NCI-H82 treated with DMSO at 0.1 percent for 48 hours (cell line): ENCODE measurements at regions not wholly inside any gene's neighbourhood (a gene's known extent, or its start where the extent isn't known, plus 50 kb on each side); places are given as distances from the start of the nearest gene placed in this dataset.

Source experiments
- DNase-seq: peaks from one replicate; lab custom pipeline; 2025; ENCODE audit not compliant: unreplicated experiment; lab: John Stamatoyannopoulos, UW

DNA sequence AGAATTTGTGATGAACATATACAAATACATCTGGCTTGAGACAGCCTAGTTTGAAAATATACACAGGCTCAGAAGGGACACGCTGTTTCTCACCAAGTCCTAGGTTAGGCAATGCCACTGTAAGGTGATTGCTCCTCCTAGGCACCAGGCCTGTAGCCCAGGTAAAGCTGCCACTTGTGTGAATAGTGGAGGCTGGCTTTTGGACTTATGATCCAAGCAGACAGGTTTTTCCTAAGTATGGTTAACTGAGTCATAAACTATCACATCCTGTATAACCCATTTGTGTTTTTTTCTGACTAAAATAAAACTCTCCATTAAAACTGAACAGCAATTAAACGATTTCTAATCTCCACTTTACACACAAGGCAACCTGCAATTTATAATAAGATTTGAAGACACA lies 81.0 kb downstream of the SEMA4F start:
- no peak for DNase-seq

DNA sequence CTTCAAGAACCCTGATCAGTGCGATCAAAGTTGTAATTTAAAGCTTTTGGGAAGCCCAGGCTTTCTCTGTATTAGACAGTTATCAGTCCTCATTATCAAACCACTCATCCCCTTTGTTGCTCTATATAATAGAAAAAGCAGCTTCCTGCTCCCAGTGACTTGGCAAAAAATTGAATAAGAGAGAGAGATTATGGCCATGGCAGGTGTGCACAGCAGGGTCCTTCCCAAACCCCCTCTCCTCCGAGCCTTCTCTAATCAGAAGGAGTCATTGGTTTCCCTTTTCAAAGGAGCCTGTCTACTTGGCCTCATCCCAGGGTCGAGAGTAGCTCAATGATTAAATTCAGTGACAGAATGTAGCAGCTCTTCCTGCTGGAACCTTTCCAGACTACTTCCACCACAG lies 81.5 kb downstream of the SEMA4F start:
- DNase-seq = no peak

DNA sequence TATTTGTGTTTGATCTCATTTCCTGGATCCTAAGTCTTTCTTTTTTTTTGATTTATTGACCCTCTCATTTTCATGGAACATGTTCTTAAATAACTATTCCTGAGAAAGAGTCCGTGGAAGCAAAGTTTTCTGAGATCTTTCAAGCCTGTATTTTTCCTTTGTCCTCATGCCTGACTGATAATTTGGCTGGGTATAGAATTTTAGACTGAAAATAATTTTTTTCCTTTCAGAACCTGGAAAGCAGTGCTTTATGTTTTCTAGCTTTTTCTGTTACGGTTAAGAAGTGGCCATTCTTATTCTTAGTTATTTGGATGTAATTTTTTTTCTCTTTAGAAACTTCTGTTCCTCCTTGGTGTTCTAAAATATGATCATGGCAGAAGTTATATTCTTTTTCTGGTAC lies 82.5 kb downstream of the SEMA4F start:
- no peak for DNase-seq

DNA sequence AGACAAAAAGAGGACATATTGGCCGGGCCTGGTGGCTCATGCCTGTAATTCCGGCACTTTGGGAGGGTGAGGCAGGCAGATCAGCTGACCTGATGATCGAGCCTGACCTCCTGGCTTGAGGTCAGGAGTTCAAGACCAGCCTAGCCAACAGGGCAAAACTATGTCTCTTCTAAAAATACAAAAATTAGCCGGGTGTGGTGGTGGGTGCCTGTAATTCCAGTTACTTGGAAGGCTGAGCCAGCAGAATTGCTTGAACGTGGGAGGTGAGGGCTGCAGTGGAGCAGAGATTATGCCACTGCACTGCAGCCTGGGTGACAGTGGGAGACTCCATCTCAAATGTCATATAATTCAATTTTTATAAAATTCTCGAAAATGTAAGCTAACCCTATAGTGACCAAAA lies 84.5 kb downstream of the SEMA4F start:
- no peak for DNase-seq

DNA sequence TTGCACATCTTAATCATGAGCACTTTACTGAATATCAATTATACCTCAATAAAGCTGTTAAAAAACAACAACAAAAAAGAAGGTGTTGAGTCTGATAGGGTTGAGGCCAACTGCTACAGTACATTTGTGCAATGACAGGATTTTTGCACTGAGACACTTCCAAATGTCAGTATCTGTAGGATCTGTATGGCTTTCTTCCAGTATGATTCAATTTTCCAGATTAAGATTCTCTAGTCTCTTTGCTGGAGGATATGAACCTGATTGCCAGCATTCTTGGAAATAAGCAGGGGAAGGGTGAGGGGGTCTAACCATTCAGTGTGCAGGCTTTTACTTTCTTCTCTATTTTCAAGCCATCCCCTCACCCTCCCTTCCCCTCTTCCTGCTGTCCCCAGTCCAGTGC lies 85.1 kb downstream of the SEMA4F start:
- no peak for DNase-seq

DNA sequence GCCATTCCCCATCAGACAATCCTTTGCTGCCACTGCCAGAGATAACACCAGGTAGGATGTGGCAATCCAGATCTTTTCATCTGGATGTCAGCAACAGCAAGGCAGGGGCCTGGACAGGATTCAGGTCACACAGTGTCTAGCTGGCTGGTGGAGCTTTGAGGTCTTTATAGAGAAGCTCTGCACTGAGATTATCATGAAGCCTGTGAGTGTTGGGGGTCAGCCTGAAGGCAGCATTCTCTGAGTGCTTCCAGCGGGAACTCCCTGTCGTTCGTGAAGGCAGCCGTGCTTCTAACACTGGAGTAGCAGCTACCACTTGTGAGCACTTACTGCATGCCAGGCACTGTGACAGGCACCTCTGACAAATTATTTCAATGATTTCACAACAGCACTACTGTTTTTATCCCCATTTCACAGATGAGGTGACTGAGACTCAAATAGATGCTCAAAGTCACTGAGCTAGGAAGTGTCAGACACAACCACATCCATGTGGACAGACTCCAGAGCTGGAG lies 85.7 kb downstream of the SEMA4F start:
- peak; percentile 27 for DNase-seq

DNA sequence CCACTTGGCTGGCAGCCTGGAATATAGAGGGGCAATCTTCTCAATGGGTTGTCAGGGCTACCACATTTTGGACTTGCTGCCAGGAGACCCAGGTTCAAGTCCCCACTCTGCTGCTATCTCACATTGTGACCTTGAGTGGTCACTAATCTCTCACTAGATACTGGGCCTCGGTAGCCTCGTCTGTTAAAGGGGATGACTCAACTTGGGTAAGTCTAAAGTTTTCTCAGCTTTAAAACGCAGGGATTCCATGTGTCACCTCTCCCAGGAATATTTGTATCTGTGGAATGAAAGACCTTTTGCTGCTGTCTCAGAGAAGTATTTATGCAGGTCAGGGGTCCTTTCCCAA lies 86.3 kb downstream of the SEMA4F start:
- DNase-seq = no peak

DNA sequence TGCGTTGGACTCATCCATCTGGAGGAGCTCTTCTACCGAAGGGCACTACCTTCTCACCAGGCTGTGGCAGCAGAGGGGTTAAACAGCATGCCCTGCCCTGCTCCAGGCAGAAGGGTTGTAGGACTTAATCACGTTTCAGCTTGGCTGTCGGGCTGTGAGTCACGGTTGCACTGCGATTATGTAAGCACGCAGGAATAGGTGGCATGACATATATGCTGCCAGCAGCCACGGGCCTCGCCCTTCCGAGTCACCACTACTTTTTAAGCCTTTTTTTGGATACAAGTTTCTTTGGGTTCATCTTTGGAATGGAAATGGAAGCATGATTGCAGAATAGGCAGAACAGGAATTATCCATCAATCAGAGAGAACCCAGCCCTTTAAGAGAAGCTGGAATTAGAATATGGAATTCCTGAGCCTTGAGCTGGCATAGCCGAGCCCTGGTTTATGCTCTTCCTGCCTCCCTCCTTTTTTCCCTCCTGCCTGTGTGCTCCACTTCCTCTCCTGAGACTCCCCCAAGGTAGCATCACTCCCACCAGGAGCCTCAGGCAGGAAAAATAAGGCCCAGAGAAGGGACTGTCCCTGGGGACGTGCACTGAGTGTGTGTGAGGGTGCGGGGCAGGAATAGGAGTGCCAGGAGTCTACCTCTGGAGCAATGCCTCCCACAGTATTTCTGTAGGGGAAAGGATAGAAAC lies 86.8 kb downstream of the SEMA4F start:
- peak; percentile 77 for DNase-seq

DNA sequence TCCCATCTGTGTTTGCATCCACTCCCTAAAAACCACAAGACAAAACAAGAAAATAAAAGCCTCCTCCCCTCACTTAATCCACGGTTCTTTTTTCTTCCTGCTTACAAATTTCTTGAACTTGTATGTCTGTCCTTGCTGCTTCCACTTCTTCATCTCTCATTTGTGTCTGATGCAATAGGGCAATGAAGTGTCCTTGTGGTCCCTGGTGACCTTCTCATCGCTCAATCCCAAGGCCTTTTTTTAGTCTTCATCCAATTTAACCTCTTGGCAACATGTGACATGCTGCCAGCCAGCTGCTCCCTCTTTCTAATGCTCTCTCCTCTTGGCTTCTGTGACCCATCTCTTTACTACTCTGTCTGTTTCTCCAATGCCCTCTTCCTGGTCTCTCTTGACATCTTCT lies 87.6 kb downstream of the SEMA4F start:
- DNase-seq = peak; percentile 99

DNA sequence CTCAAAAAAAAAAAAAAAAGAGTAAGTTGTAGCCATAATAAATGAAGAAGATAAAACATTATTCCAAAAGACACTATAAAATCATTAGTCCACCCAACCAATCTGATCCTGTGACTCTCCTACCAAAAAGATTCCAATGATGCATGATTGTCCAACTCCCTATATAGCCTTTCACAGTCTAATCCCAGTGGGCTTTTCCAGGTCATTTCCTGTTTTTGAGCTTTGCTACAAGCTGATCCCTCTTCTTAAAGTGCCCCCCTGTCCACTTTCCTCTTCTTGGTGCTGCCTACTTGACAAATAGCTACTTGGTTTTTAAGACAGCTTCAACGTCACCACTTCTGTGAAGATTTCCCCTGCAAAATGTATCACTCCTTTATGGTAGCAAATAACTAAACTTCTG lies 88.4 kb downstream of the SEMA4F start:
- DNase-seq = peak; percentile 76

DNA sequence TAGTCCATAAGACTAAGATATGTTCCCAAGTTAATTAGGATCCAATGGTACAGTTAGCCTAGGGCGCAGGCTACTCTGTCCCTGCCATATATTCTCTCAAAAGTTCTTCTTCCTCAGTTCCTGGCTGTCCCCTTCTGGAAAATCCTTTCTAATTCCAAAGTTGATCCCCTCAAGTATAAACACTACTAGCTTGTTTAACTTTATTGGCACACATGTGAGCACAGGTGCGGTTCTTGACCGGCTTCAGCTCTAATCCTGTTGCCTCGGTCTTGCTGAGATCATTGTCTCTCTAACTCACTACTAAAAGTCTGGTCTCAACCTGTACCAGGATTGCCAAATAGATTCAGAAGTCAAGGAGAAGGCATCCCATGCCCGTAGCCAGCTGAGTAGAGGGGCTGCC lies 89.0 kb downstream of the SEMA4F start:
- peak; percentile 83 for DNase-seq

DNA sequence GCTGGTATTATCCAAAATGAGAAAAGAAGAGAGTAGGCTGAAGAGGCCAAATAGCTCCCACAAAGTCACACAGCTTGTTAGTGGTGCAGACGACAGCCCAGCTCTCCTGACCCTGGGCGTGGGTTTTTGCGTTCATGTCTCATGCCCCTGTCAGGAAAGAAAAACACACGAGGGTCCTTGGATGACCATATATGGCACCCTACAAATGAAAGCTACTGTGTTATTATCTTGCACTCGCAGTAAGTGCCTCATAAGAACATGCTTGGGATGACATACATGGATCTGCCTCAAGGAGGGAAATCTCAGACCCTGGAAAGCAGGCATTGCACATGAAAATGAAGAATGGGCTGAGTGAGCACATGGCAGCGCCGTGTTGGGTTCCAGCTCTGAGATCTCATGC lies 89.7 kb downstream of the SEMA4F start:
- no peak for DNase-seq

DNA sequence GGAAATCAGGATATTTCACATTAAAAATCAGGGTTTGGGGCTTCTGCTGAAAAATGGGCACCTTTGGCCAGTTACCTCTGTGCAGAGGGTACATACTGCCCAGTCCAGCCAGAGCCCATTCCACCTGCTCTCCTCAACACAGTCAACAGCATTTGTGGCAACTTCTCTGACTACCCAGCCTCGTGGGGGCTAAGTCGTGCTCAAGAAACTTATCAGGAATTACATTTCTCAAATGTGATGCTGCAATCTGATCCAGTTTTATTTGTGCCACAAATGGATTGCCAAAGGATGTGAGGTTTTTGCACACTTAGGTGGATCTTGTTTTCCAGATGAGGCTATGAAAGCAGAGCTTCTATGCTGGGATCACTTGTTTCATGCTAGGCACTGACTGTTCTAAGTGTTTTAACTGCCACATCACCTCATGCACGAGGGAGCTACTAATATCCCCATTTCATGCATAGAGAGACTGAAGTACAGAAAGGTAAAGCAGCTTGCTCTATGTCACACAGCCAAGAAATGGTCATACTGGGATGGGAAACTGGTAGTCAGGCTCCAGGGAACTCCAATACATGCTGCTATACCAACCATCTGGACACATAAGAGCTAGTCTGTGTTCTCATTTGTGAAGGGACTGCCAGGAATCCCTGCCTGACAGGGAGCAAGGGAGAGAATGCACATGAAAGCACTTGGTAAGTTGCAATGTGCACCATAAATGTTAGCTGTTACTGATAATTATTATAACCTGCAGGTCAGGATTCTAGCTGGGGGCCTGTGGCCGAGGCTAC lies 89.0 kb upstream of the HK2 start:
- peak; percentile 30 for DNase-seq

DNA sequence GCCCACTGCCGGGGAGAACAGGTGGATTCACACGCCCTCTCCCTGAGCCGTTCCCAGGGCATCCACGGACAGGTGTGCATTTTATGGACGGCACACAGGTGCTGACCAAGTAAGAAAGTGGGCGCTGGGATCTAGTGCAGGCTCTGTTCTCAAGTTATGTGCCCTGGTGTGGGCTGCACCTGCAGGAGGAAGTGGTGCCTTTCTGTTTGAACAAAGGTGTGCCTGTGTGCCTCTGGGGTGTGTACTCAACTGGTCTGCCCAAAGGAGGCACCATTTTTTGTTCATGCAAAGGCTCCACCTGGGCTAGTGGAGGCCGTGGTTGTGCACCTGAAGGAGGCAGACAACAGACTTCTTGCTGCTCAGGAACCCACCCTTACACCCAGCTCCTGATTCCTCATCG lies 88.2 kb upstream of the HK2 start:
- DNase-seq = no peak

DNA sequence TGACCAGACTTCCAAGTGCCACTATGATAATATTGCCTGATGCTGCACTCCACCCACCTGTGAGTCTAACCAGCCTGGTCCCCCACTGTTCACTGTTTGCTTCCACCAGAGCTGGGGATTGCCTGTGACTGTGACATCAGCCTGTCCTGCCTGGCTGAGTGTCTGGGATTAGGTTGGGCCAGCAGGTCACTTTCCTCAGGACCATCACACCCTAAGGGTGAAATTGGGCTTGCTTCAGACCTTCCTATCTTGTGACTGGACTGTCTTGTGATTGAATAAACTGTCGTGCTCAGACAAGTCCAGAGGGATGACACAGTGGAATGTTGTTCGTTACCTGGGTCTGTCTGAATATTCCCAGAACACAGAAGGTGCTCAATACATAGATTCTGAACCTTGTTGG lies 87.4 kb upstream of the HK2 start:
- no peak for DNase-seq

DNA sequence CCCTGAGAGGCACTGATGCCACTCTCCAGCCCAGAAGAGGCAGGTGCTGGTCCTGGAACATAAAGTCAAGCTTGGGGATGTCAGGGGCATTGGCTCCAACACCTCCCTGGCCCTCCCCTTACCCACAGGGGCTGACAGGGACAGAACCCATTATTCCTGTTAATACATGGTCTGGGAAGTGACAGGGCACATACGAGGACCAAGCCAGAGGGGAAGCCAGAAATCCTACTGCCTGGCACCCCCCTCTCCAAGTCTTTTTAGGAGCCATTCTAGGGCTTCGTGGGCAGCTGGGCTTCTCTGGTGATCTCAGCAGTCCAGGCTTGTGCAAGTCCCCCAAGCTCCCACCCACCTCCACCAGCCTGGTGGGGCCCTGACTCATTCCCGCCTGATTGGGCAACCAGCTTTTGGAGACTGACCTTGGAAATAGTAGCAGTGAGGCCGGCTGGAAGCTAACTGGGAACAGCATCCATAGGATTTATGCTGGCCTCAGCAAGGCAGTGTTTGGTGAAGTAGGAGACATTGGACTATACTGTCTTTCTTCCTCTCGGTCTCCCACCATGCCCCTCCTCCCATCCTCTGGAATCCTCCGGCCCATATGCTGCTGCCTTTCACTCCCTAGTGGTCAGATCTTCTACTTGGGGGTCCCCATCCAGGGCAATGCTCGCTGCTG lies 86.4 kb upstream of the HK2 start:
- DNase-seq = no peak

DNA sequence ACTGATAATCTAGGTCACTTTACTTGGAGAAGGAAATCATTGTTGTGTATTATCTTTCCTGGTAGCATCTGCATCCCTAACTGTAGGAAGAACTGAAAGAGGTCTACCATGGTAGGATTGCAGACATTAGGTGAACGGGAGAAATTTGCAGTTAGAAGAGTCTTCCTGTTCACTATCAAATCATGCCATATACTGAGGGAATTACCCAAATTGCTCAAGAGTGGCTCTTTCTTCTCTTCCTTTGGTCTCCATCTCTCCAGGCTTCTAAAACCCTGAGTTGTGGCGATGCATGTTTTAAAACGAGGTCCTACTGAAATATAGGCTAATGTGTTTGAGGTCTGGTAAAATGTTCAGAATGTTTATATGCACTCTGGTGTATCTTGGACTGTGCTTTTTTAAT lies 85.3 kb upstream of the HK2 start:
- no peak for DNase-seq

DNA sequence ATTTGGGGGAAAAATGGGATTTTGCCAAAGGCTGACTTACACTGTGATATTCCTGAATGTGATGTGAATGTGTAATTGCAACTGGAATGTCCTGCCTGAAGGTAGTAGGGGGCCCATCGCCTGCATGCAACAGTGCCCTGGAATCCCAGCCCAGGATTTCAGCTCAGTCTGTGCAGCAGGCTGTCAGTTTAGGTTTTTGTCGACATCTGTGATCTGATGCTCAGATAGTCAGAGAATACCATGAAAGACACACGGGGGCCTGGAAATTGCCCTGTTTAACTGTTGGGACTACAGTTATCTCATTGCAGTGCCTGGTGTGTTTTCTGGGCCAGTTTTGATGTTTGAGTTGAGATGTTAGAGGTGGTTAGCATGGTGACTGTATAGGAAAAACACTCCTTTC lies 84.5 kb upstream of the HK2 start:
- no peak for DNase-seq

DNA sequence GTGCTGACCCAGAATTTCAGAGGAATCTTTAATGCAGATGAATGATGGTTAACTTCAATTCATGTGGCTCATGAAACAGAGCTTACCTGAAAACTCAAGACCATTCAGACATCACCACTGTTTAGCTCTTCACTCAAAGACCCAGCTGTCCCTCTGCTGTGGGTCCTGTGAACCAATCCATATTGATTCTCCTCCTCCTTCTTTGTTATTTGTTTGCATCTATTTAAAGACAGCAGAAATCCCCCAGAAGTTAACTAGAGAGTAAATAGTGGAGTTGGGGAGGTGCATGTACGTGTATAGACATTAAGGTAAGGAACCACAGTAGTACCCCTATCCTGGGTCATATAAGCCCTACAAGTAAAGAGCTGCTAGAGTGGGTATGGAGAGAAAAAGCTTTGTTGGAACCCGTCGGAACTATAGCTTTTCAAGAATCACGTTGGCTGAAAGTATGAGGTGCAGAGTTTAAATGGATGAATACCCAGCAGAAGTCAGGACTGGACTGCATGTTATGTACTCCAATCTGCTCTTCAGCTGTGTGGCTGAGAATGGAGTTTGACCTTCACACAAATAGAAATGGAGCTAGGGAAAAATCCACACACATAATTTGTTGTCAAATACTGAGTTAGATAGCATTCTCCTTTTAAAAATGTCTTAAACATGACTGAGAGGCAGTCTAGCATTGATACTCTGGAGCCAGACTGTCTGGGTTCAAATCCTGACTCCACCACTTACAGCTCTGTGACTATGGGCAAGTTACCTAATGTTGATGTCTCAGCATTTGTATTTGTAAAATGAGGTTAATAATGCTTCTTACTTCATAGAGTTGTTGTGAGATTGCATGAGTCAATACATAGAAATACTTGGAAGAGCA lies 81.7 kb upstream of the HK2 start:
- DNase-seq = no peak

DNA sequence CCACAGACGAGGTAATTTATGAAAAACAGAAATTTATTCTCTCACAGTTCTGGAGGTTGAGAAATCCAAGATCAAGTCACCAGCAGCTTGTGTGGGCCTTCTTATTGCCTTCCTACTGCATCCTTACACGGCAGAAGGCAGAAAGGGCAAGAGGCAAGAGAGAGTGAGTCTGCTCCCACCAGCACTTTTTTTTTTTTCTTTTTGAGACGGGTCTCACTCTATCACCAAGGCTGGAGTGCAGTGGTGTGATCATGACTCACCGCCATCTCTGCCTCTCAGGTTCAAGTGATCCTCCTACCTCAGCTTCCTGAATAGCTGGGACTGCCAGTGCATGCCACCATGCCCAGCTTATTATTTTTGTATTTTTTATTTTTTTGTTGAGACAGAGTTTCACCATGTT lies 78.5 kb upstream of the HK2 start:
- DNase-seq = no peak

DNA sequence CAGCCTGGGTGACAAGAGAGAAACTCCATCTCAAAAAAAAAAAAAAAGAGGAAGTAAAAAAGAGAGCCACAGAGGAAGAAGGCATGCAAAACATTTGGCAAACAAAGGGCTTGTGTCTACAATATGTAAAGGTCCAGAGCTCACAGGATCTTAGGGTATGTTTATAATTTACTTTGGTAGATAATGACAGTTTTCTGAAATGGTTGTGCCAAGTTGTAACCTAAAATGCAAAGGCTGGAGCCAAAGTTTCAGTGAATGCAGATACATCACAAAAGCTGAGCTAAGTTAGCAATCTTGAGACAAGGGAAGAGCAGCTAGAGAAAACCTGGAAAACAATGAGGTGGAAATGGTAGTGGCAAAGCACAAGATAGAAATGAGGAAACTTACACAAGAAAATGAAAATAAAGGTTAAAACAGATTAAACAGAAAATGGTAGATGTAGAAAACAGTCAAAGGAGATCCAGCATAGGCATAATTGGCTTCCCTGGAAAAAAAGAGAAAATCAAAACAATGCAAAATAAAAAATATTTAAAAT lies 77.5 kb upstream of the HK2 start:
- no peak for DNase-seq
